Endothelial cell of umbilical vein (primary cell): ENCODE measurements at regions not wholly inside any gene's neighbourhood (a gene's known extent, or its start where the extent isn't known, plus 50 kb on each side); places are given as distances from the start of the nearest gene placed in this dataset.
"Not testable (repeated sequence)": the region's sequence is repeated elsewhere in the genome, so short reads cannot be mapped to it uniquely, and the experiment has no call there.

Source experiments
- BruUV-seq: library from RNA; stranded (reverse); fragments of 400-500 nt; replicated peaks from 2 replicates; lab custom pipeline; 2021; lab: Mats Ljungman, UMichigan
- CTCF ChIA-PET: fragments of 300-600, 350-600 bp; sonication (Branson Sonifier 250); formaldehyde crosslinking; loops from one replicate; lab custom pipeline; 2021; ENCODE audit warnings: antibody characterized with exemption, inconsistent platforms; lab: Charles Lee
- POLR2A ChIA-PET: fragments of 300-600, 350-600 bp; sonication (Branson Sonifier 250); formaldehyde crosslinking; loops from one replicate; lab custom pipeline; 2021; ENCODE audit warnings: antibody characterized with exemption, inconsistent platforms; lab: Charles Lee
- DNase-seq: peaks from one replicate; pipeline ENCODE4 v3.0.0-alpha.2; 2011; ENCODE audit warnings: low read depth, low spot score
- FAIRE-seq: peaks from 2 replicates; lab custom pipeline; 2011; peaks lifted over from hg19 to GRCh38; lab: Jason Lieb, UNC
- H2AFZ ChIP-seq: 2 replicates; pipeline ENCODE4 v1.6.0; 2012; ENCODE audit warnings: low read depth, low read length, control low read depth, inconsistent platforms
- H3K27ac ChIP-seq: 2 replicates; pipeline ENCODE4 v1.5.1; 2011; ENCODE audit warnings: low read depth, mild to moderate bottlenecking, control low read depth, low read length, moderate library complexity; ENCODE audit not compliant: insufficient read depth
- H3K27me3 ChIP-seq, 2 experiments: 2 replicates each; pipeline versions ENCODE4 v1.6.0 to v1.6.1; 2011; ENCODE audit warnings: low read length in 2 of 2, mixed read lengths in 1 of 2; ENCODE audit not compliant: control insufficient read depth in 2 of 2, insufficient read depth in 2 of 2
- H3K36me3 ChIP-seq, 2 experiments: 2 replicates in 1 of 2; 3 replicates in 1 of 2; pipeline ENCODE4 v1.5.1; 2011; ENCODE audit warnings: low read length in 2 of 2, mild to moderate bottlenecking in 1 of 2, moderate library complexity in 1 of 2; ENCODE audit not compliant: control insufficient read depth in 2 of 2, insufficient read depth in 2 of 2; ENCODE audit errors: extremely low read depth in 1 of 2
- H3K4me1 ChIP-seq: 3 replicates; pipeline ENCODE4 v1.5.1; 2011; ENCODE audit warnings: mild to moderate bottlenecking, low read length; ENCODE audit not compliant: control insufficient read depth, insufficient read depth; ENCODE audit errors: extremely low read depth
- H3K4me2 ChIP-seq: 2 replicates; pipeline ENCODE4 v1.6.1; 2011; ENCODE audit warnings: low read length, control low read depth, mixed read lengths; ENCODE audit not compliant: insufficient read depth
- H3K4me3 ChIP-seq, 3 experiments: fragments of 200-600 bp in 1 of 3; sonication (generic), shearing (Covaris generic) in 1 of 3; replicated peaks in 1 of 3; 2 replicates each; pipeline ENCODE4 v1.5.1; 2011 to 2016; ENCODE audit warnings: control low read depth in 3 of 3, low read length in 3 of 3, mild to moderate bottlenecking in 2 of 3, inconsistent platforms in 1 of 3, low read depth in 1 of 3, moderate library complexity in 1 of 3; ENCODE audit not compliant: insufficient read depth in 1 of 3
- H3K79me2 ChIP-seq: 2 replicates; pipeline ENCODE4 v1.6.0; 2012; ENCODE audit warnings: low read length, inconsistent platforms; ENCODE audit not compliant: control insufficient read depth, insufficient read depth
- H3K9ac ChIP-seq: replicated peaks from 2 replicates; pipeline ENCODE3; 2011; ENCODE audit warnings: low read length, control low read depth; ENCODE audit not compliant: insufficient read depth; ENCODE audit errors: extremely low read depth
- H3K9me1 ChIP-seq: replicated peaks from 3 replicates; pipeline ENCODE4 v1.6.0; 2011; ENCODE audit warnings: mild to moderate bottlenecking, low read length; ENCODE audit not compliant: control insufficient read depth, insufficient read depth; ENCODE audit errors: extremely low read depth
- H3K9me3 ChIP-seq: replicated peaks from 2 replicates; pipeline ENCODE4 v1.5.1; 2012; ENCODE audit warnings: low read length, inconsistent platforms; ENCODE audit not compliant: control insufficient read depth, insufficient read depth
- H4K20me1 ChIP-seq: replicated peaks from 2 replicates; pipeline ENCODE3; 2011; ENCODE audit warnings: mild to moderate bottlenecking, low read length; ENCODE audit not compliant: control insufficient read depth, insufficient read depth; ENCODE audit errors: extremely low read depth
- EZH2 ChIP-seq: IDR thresholded peaks from 2 replicates; pipeline ENCODE4 v1.6.1; 2012; ENCODE audit warnings: borderline replicate concordance, low read depth, mild to moderate bottlenecking, moderate library complexity, low read length, inconsistent platforms; ENCODE audit not compliant: severe bottlenecking
- FOS ChIP-seq: IDR thresholded peaks from 2 replicates; pipeline ENCODE4 v1.6.1; 2011; ENCODE audit warnings: mild to moderate bottlenecking, low read length, moderate library complexity, borderline replicate concordance; ENCODE audit not compliant: insufficient read depth
- GATA2 ChIP-seq: IDR thresholded peaks from 2 replicates; pipeline ENCODE4 v1.7.0; 2011; ENCODE audit warnings: low read depth, mild to moderate bottlenecking, moderate library complexity, mixed read lengths, low read length; ENCODE audit not compliant: insufficient read length, insufficient read depth
- JUN ChIP-seq: IDR thresholded peaks from 2 replicates; pipeline ENCODE4 v1.6.1; 2011; ENCODE audit warnings: borderline replicate concordance, low read depth; ENCODE audit not compliant: insufficient read length, insufficient read depth
- MYC ChIP-seq: IDR thresholded peaks from one replicate; pipeline ENCODE4 v1.6.1; 2011; ENCODE audit warnings: mild to moderate bottlenecking, low read depth, low read length
- POLR2A ChIP-seq: IDR thresholded peaks from 2 replicates; pipeline ENCODE4 v1.6.1; 2012; ENCODE audit warnings: low read depth, mild to moderate bottlenecking, control low read depth, low read length
- POLR2AphosphoS5 ChIP-seq: IDR thresholded peaks from 2 replicates; pipeline ENCODE4 v1.6.1; 2012; ENCODE audit warnings: low read depth, mild to moderate bottlenecking, control low read depth, low read length, moderate library complexity; ENCODE audit not compliant: insufficient read depth
- dilution Hi-C: fragments of 300-500 bp; cut with MboI; formaldehyde crosslinking; loops from one replicate; pipeline ENCODE4 v1.15.0; 2019; ENCODE audit warnings: low sequenced_read_pairs; ENCODE audit not compliant: extremely low pct_ligation_motif_present
- intact Hi-C: fragments of 100-400 bp; cut with micrococcal nuclease; formaldehyde crosslinking; loops from one replicate; pipeline ENCODE4 v1.10.0; 2022
- TF ChIP-seq, protein P1 (sequence below), 2 donors: IDR thresholded peaks; 1 replicate in 1 of 2; 2 replicates in 1 of 2; pipeline ENCODE4 v1.5.1; 2011; ENCODE audit warnings: low read length in 2 of 2, mild to moderate bottlenecking in 2 of 2, moderate library complexity in 2 of 2, control low read depth in 1 of 2, inconsistent platforms in 1 of 2, low read depth in 1 of 2; ENCODE audit not compliant: insufficient read depth in 1 of 2; ENCODE audit errors: extremely low read depth in 1 of 2
- TF ChIP-seq, protein P2 (sequence below): IDR thresholded peaks from 2 replicates; pipeline ENCODE4 v1.6.1; 2011; ENCODE audit not compliant: insufficient read depth, insufficient read length

DNA sequence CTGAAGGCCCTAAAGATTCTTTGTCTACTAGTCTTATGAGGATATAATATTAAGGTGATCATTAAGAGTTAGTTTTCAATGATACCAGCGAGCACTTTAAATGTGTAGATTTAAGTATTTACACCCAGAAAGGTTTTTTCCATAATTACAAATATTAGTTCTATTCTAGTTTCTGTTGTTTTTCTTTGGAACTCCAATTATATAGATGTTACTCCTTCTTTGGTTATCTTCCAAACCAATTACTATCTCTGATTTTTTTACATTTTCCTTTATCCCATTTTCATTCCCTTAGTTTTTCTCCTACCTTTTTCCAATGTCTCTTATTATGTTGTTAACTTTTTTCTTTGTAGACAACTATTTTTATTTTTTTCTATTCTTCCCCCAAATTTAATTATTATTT is 355.1 kb downstream of the KCNN2 start:
- no peaks in the 10 kb centered on the region for H3K9me1 ChIP-seq
- BruUV-seq, result no TSS peak
- H3K4me1 ChIP-seq, result no peaks in the 10 kb centered on the region
- FAIRE-seq, result no peak
- H3K9ac ChIP-seq, result no peak overlapping the region
- H3K9me3 ChIP-seq, result peaks cover 3% of the 10 kb centered on the region
- H3K27ac ChIP-seq, result no peak overlapping the region
- DNase-seq, result no peak
- no peaks in the 10 kb centered on the region for H4K20me1 ChIP-seq
- CTCF ChIA-PET, result no interaction called here
- no peak overlapping the region for H3K4me3 ChIP-seq
- H3K27me3 ChIP-seq, result no peaks in the 10 kb centered on the region
- no peaks in the 10 kb centered on the region for H3K36me3 ChIP-seq
- H2AFZ ChIP-seq, result no peak overlapping the region
- intact Hi-C loops (no loop called here), dilution Hi-C loops (no loop called here)
- no peak for TF ChIP-seq JUN
- TF ChIP-seq POLR2A, result no peak
- TF ChIP-seq FOS, result no peak
- TF ChIP-seq, protein P1, sequence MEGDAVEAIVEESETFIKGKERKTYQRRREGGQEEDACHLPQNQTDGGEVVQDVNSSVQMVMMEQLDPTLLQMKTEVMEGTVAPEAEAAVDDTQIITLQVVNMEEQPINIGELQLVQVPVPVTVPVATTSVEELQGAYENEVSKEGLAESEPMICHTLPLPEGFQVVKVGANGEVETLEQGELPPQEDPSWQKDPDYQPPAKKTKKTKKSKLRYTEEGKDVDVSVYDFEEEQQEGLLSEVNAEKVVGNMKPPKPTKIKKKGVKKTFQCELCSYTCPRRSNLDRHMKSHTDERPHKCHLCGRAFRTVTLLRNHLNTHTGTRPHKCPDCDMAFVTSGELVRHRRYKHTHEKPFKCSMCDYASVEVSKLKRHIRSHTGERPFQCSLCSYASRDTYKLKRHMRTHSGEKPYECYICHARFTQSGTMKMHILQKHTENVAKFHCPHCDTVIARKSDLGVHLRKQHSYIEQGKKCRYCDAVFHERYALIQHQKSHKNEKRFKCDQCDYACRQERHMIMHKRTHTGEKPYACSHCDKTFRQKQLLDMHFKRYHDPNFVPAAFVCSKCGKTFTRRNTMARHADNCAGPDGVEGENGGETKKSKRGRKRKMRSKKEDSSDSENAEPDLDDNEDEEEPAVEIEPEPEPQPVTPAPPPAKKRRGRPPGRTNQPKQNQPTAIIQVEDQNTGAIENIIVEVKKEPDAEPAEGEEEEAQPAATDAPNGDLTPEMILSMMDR (IDR thresholded peaks at IDR 0.05; ENCODE audit: extremely low read depth in 1 of 2, insufficient read depth in 1 of 2, low read depth in 1 of 2, low read length in 2 of 2), result no peak
- TF ChIP-seq MYC, result no peak
- no peak for TF ChIP-seq POLR2AphosphoS5
- TF ChIP-seq, protein P2, sequence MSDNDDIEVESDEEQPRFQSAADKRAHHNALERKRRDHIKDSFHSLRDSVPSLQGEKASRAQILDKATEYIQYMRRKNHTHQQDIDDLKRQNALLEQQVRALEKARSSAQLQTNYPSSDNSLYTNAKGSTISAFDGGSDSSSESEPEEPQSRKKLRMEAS, result no peak
- no peak for TF ChIP-seq GATA2
- no peak for TF ChIP-seq EZH2
- no peak overlapping the region for H3K4me2 ChIP-seq
- POLR2A ChIA-PET, result no interaction called here
- no peaks in the 10 kb centered on the region for H3K79me2 ChIP-seq

DNA sequence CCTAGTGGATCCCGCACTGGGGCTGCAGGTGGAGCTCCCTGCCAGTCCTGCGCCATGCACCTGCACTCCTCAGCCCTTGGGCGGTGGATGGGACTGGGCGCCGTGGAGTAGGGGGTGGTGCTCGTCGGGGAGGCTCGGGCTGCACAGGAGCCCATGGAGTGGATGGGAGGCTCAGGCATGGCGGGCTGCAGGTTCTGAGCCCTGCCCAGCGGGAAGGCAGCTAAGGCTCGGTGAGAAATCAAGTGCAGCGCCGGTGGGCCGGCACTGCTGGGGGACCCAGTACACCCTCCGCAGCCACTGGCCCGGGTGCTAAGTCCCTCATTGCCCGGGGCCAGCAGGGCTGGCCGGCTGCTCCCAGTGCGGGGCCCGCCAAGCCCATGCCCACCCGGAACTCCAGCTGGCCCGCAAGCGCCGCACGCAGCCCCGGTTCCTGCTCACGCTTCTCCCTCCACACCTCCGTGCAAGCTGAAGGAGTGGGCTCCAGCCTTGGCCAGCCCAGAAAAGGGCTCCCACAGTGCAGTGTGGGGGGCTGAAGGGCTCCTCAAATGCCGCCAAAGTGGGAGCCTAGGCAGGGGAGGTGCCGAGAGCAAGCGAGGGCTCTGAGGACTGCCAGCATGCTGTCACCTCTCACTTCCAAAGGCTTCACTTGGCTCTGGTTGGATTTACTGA is 342.5 kb downstream of the KCNN2 start:
- H4K20me1 ChIP-seq, DNase-seq, H3K27ac ChIP-seq, H3K4me3 ChIP-seq, H3K9me3 ChIP-seq, BruUV-seq, POLR2A ChIA-PET, H3K9me1 ChIP-seq, H3K79me2 ChIP-seq, dilution Hi-C loops, CTCF ChIA-PET, H3K27me3 ChIP-seq, H3K36me3 ChIP-seq, H3K4me2 ChIP-seq, FAIRE-seq, H3K4me1 ChIP-seq, H2AFZ ChIP-seq, intact Hi-C loops, H3K9ac ChIP-seq: not testable (repeated sequence)
